H1 (cell line): ENCODE measurements at regions not wholly inside any gene's neighbourhood (a gene's known extent, or its start where the extent isn't known, plus 50 kb on each side); places are given as distances from the start of the nearest gene placed in this dataset.

Experiments used
- CTCF ChIA-PET: fragments of 300-600 bp; sonication (Branson Sonifier 250); formaldehyde crosslinking; loops from one replicate; lab custom pipeline; 2021; ENCODE audit not compliant: partially characterized antibody; lab: Charles Lee
- POLR2A ChIA-PET: fragments of 300-600 bp; sonication (Branson Sonifier 250); formaldehyde crosslinking; loops from one replicate; lab custom pipeline; 2021; ENCODE audit warnings: inconsistent platforms; ENCODE audit not compliant: partially characterized antibody; lab: Charles Lee
- DNase-seq, 2 experiments: peaks; one replicate each; pipeline versions ENCODE4 v3.0.0 to v3.0.0-alpha.2; 2010 to 2022; ENCODE audit warnings: low spot score in 2 of 2, low read depth in 1 of 2, mixed read lengths in 1 of 2
- FAIRE-seq: peaks from 2 replicates; lab custom pipeline; 2011; peaks lifted over from hg19 to GRCh38; lab: Jason Lieb, UNC
- H2AFZ ChIP-seq: 2 replicates; pipeline ENCODE4 v1.8.1; 2012; ENCODE audit warnings: low read length, inconsistent platforms
- H2AK5ac ChIP-seq: 2 replicates; pipeline ENCODE4 v1.6.1; 2013; ENCODE audit warnings: low read depth, low read length
- H2BK120ac ChIP-seq: replicated peaks from 2 replicates; pipeline ENCODE3; 2013; ENCODE audit warnings: low read depth, low read length, inconsistent platforms
- H2BK12ac ChIP-seq: 2 replicates; pipeline ENCODE4 v1.6.1; 2013; ENCODE audit warnings: low read depth, low read length
- H2BK15ac ChIP-seq: 2 replicates; pipeline ENCODE4 v1.6.1; 2013; ENCODE audit warnings: low read length
- H2BK20ac ChIP-seq: 2 replicates; pipeline ENCODE4 v1.6.1; 2013; ENCODE audit warnings: low read length
- H2BK5ac ChIP-seq: 2 replicates; pipeline ENCODE4 v1.6.1; 2013; ENCODE audit warnings: low read depth, low read length
- H3K14ac ChIP-seq: 2 replicates; pipeline ENCODE4 v1.6.1; 2013; ENCODE audit warnings: inconsistent platforms; ENCODE audit not compliant: insufficient read length
- H3K18ac ChIP-seq: 2 replicates; pipeline ENCODE4 v1.6.1; 2013; ENCODE audit warnings: low read length; ENCODE audit errors: extremely low read depth
- H3K23ac ChIP-seq: 2 replicates; pipeline ENCODE4 v1.6.1; 2013; ENCODE audit warnings: inconsistent platforms; ENCODE audit not compliant: insufficient read length
- H3K23me2 ChIP-seq: 2 replicates; pipeline ENCODE4 v1.6.1; 2013; ENCODE audit warnings: low read depth, low read length
- H3K27ac ChIP-seq: 2 replicates; pipeline ENCODE4 v1.6.1; 2011; ENCODE audit warnings: low read depth, low read length, inconsistent platforms
- H3K27me3 ChIP-seq, 4 experiments: replicated peaks in 1 of 4; 1 replicate in 1 of 4; 2 replicates in 3 of 4; pipeline versions ENCODE4 v1.6.1 to v1.8.1; 2011 to 2013; ENCODE audit warnings: low read length in 3 of 4, mild to moderate bottlenecking in 3 of 4, inconsistent platforms in 2 of 4, mixed read lengths in 2 of 4, moderate library complexity in 1 of 4; ENCODE audit not compliant: control insufficient read depth in 3 of 4, insufficient read depth in 3 of 4; ENCODE audit errors: extremely low read depth in 1 of 4
- H3K36me3 ChIP-seq, 4 experiments: 2 replicates each; pipeline versions ENCODE4 v1.6.1 to v1.8.1; 2011 to 2013; ENCODE audit warnings: mild to moderate bottlenecking in 4 of 4, low read length in 3 of 4, moderate library complexity in 2 of 4, control low read depth in 1 of 4, inconsistent platforms in 1 of 4; ENCODE audit not compliant: insufficient read depth in 4 of 4, control insufficient read depth in 2 of 4
- H3K4ac ChIP-seq: replicated peaks from 2 replicates; pipeline ENCODE3; 2013; ENCODE audit warnings: low read length, low read depth, mixed read lengths, inconsistent platforms; ENCODE audit not compliant: insufficient read length
- H3K4me1 ChIP-seq, 4 experiments: replicated peaks in 1 of 4; 1 replicate in 1 of 4; 2 replicates in 3 of 4; pipeline versions ENCODE4 v1.6.1 to v1.8.1; 2011 to 2013; ENCODE audit warnings: low read length in 3 of 4, inconsistent platforms in 2 of 4, mixed read lengths in 1 of 4; ENCODE audit not compliant: insufficient read depth in 4 of 4, control insufficient read depth in 3 of 4
- H3K4me2 ChIP-seq, 2 experiments: 2 replicates each; pipeline versions ENCODE4 v1.6.1 to v1.8.1; 2011 to 2013; ENCODE audit warnings: low read depth in 2 of 2, low read length in 2 of 2, control low read depth in 1 of 2, inconsistent platforms in 1 of 2, mild to moderate bottlenecking in 1 of 2; ENCODE audit not compliant: insufficient read depth in 1 of 2
- H3K4me3 ChIP-seq, 4 experiments: fragments of 200-600, 300-600 bp in 1 of 4; sonication (generic), shearing (Covaris generic), sonication (Bioruptor Twin) in 1 of 4; 2 replicates each; pipeline versions ENCODE4 v1.5.1 to v1.8.1; 2011 to 2016; ENCODE audit warnings: low read length in 4 of 4, low read depth in 3 of 4, control low read depth in 2 of 4, inconsistent platforms in 2 of 4, mild to moderate bottlenecking in 2 of 4, mixed read lengths in 1 of 4, moderate library complexity in 1 of 4; ENCODE audit not compliant: insufficient read depth in 2 of 4; ENCODE audit errors: extremely low read depth in 1 of 4
- H3K56ac ChIP-seq: replicated peaks from 2 replicates; pipeline ENCODE3; 2013; ENCODE audit warnings: low read depth, mild to moderate bottlenecking, mixed read lengths, low read length, inconsistent platforms; ENCODE audit not compliant: insufficient read length
- H3K79me1 ChIP-seq: 2 replicates; pipeline ENCODE4 v1.6.1; 2013; ENCODE audit warnings: low read depth, low read length, control low read depth
- H3K79me2 ChIP-seq, 2 experiments: 2 replicates each; pipeline versions ENCODE4 v1.6.1 to v1.8.1; 2012 to 2013; ENCODE audit warnings: low read length in 2 of 2, mild to moderate bottlenecking in 2 of 2, inconsistent platforms in 1 of 2; ENCODE audit not compliant: insufficient read depth in 2 of 2, control insufficient read depth in 1 of 2
- H3K9ac ChIP-seq, 4 experiments: replicated peaks in 1 of 4; 1 replicate in 1 of 4; 2 replicates in 3 of 4; pipeline versions ENCODE4 v1.6.1 to v1.8.1; 2011 to 2013; ENCODE audit warnings: low read depth in 3 of 4, low read length in 3 of 4, control low read depth in 2 of 4, mild to moderate bottlenecking in 2 of 4, moderate library complexity in 2 of 4, inconsistent platforms in 1 of 4; ENCODE audit errors: extremely low read depth in 1 of 4
- H3K9me3 ChIP-seq, 2 experiments: 2 replicates each; pipeline versions ENCODE4 v1.6.1 to v1.8.1; 2012 to 2013; ENCODE audit warnings: mild to moderate bottlenecking in 2 of 2, moderate library complexity in 2 of 2, control low read depth in 1 of 2, inconsistent platforms in 1 of 2, low read depth in 1 of 2, low read length in 1 of 2, mixed read lengths in 1 of 2; ENCODE audit not compliant: insufficient read depth in 2 of 2
- H4K20me1 ChIP-seq, 2 experiments: replicated peaks in 1 of 2; 2 replicates each; pipeline versions ENCODE3 to v1.8.1; 2011 to 2013; ENCODE audit warnings: inconsistent platforms in 2 of 2, low read length in 2 of 2, mild to moderate bottlenecking in 1 of 2; ENCODE audit not compliant: insufficient read depth in 2 of 2, control insufficient read depth in 1 of 2
- H4K5ac ChIP-seq: 2 replicates; pipeline ENCODE4 v1.6.1; 2013; ENCODE audit warnings: low read length, low read depth, mixed read lengths, inconsistent platforms; ENCODE audit not compliant: insufficient read length
- H4K8ac ChIP-seq: 2 replicates; pipeline ENCODE4 v1.8.0; 2013; ENCODE audit warnings: mild to moderate bottlenecking, moderate library complexity, low read length, inconsistent platforms; ENCODE audit not compliant: insufficient read depth; ENCODE audit errors: extremely low read depth
- H4K91ac ChIP-seq: replicated peaks from 2 replicates; pipeline ENCODE3; 2013; ENCODE audit warnings: low read length, mixed read lengths, inconsistent platforms; ENCODE audit not compliant: insufficient read length
- CTCF ChIP-seq, 3 experiments: IDR thresholded peaks; 1 replicate in 2 of 3; 2 replicates in 1 of 3; pipeline versions ENCODE4 v1.5.1 to v1.6.1; 2011; ENCODE audit warnings: low read length in 3 of 3, mild to moderate bottlenecking in 3 of 3, inconsistent platforms in 2 of 3, low read depth in 1 of 3, moderate library complexity in 1 of 3; ENCODE audit not compliant: insufficient read depth in 1 of 3; ENCODE audit errors: control extremely low read depth in 1 of 3
- RAD21 ChIP-seq, 2 experiments: IDR thresholded peaks in 1 of 2; conservative IDR thresholded peaks in 1 of 2; 2 replicates each; pipeline ENCODE4 v1.6.1; 2011; ENCODE audit warnings: low read depth in 2 of 2, low read length in 2 of 2, improper control_type of control experiment in 1 of 2, inconsistent platforms in 1 of 2, mild to moderate bottlenecking in 1 of 2, moderate library complexity in 1 of 2
- RXRA ChIP-seq: IDR thresholded peaks from 2 replicates; pipeline ENCODE4 v1.6.1; 2011; ENCODE audit warnings: low read depth, mild to moderate bottlenecking, low read length, moderate library complexity; ENCODE audit not compliant: insufficient read depth
- WGBS, 2 experiments: shearing (Covaris generic) in 1 of 2; methylation state at CpG; one replicate each; pipeline versions ENCODE4 v1.1.6 to v1.1.7; 2013 to 2015; ENCODE audit warnings: low lambda C conversion rate in 2 of 2, mixed read lengths in 2 of 2, inconsistent platforms in 1 of 2, low coverage in 1 of 2, missing lambda C conversion rate in 1 of 2; ENCODE audit not compliant: insufficient replicate concordance in 2 of 2, insufficient coverage in 1 of 2, insufficient read length in 1 of 2; ENCODE audit errors: extremely low coverage in 1 of 2, missing lambda C conversion rate in 1 of 2; 5-methylcytosine and 5-hydroxymethylcytosine counted together

DNA sequence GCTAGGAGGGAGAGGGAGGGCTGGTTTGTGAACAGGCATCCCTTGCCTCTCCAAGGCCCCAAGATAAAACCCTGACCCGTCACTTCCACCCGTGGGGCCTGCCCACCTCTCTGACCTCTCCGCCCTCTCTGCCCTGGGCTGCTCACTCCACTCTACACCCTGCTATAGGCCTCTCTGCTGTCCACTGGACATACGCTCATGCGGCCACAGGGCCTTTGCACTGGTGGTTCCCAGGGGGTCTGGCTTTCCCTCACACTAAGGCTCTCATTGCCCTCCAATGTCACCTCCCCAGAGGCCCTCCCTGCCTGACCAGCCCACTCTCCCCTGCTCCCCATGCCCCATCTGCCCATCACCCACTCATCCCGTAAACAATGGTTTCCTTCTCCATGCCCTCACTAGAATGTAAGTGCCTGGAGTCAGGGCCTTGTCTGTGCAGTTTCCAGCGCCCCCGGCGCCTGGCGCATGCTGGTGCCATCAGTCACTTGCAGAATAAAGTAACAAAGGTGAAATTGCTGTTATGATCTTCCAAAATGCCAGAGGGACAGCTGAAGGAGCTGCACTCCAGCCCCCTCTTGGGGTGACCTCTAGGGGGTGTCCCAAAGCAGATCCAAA, 73.6 kb downstream of the RFLNA start:
- no peak overlapping the region for H4K5ac ChIP-seq
- no peak overlapping the region for H3K27ac ChIP-seq
- no peak overlapping the region for H3K14ac ChIP-seq
- H2BK20ac ChIP-seq = no peak overlapping the region
- no peaks in the 10 kb centered on the region for H3K79me2 ChIP-seq
- POLR2A ChIA-PET = interaction anchor here (0.6 kb wide), 1 partner anchor 25 kb away, joined by 3 read pairs; no protein-coding TSS in a partner anchor
- no peak overlapping the region for H2AK5ac ChIP-seq
- no peaks in the 10 kb centered on the region for H3K23me2 ChIP-seq
- no peak overlapping the region for H2BK5ac ChIP-seq
- H4K8ac ChIP-seq = no peak overlapping the region
- TF ChIP-seq CTCF (IDR thresholded peaks at IDR 0.05; ENCODE audit: control extremely low read depth in 1 of 3, insufficient read depth in 1 of 3, low read depth in 1 of 3, low read length in 3 of 3) = peak in 2 of 3 experiments; percentile 17 to 34; a peak in 1 of 4 replicates
- 0 out of 4 replicates have a peak, but pooled peaks of 1 of the 2 experiments have one; percentile 11 for TF ChIP-seq RAD21 (IDR thresholded peaks at IDR 0.05 in 1 of 2, conservative IDR thresholded peaks at IDR 0.05 in 1 of 2; ENCODE audit: low read depth in 2 of 2, low read length in 2 of 2)
- no peak for TF ChIP-seq RXRA
- no peaks in the 10 kb centered on the region for H3K9me3 ChIP-seq
- no peaks in the 10 kb centered on the region for H3K79me1 ChIP-seq
- H2AFZ ChIP-seq = no peak overlapping the region
- no peaks in the 10 kb centered on the region for H3K4me1 ChIP-seq
- H2BK12ac ChIP-seq = no peak overlapping the region
- H3K4me3 ChIP-seq = no peak overlapping the region
- no peak overlapping the region for H3K23ac ChIP-seq
- CTCF ChIA-PET = interaction anchor here (1.3 to 1.6 kb wide), 3 partner anchors 12 to 342 kb away, joined by 3 to 6 read pairs (median 4); no protein-coding TSS in a partner anchor
- H3K27me3 ChIP-seq = no peaks in the 10 kb centered on the region
- H2BK120ac ChIP-seq = no peak overlapping the region
- no peak overlapping the region for H3K56ac ChIP-seq
- FAIRE-seq (no peak), DNase-seq (no peak)
- H3K4me2 ChIP-seq = no peak overlapping the region
- H3K36me3 ChIP-seq = peaks cover 4 to 19% (median 10%) of the 10 kb centered on the region in 4 experiments; a peak in 6 of 8 replicates
- H2BK15ac ChIP-seq = no peak overlapping the region
- peaks cover 2 to 14% of the 10 kb centered on the region in 2 experiments for H4K20me1 ChIP-seq
- no peak overlapping the region for H3K9ac ChIP-seq
- no peak overlapping the region for H4K91ac ChIP-seq
- WGBS, 2 experiments = 93% methylated on average over 10 of the region's 10 CpGs; no CpG with 5 or more reads in 1 of the 2 experiments
- H3K18ac ChIP-seq = no peak overlapping the region
- no peak overlapping the region for H3K4ac ChIP-seq
